Chondrocyte (in vitro differentiated cells): ENCODE measurements at regions not wholly inside any gene's neighbourhood (a gene's known extent, or its start where the extent isn't known, plus 50 kb on each side); places are given as distances from the start of the nearest gene placed in this dataset.

ENCODE experiments used
- DNase-seq: peaks from one replicate; pipeline ENCODE4 v3.0.0; 2021; ENCODE audit warnings: mixed read lengths, low spot score
- H3K27ac Mint-ChIP-seq: one replicate; pipeline ENCODE4 v1.8.0; 2021; ENCODE audit warnings: mild to moderate bottlenecking, moderate library complexity, mixed read lengths; ENCODE audit not compliant: unreplicated experiment
- H3K27me3 Mint-ChIP-seq: 2 replicates; pipeline ENCODE4 v1.8.0; 2021; ENCODE audit warnings: low read depth, mixed read lengths
- H3K36me3 Mint-ChIP-seq: 2 replicates; pipeline ENCODE4 v1.8.0; 2021; ENCODE audit warnings: low read depth, mixed read lengths
- H3K4me1 Mint-ChIP-seq: 2 replicates; pipeline ENCODE4 v1.8.0; 2021; ENCODE audit warnings: low read depth, mild to moderate bottlenecking, mixed read lengths
- H3K4me3 Mint-ChIP-seq: one replicate; pipeline ENCODE4 v1.8.0; 2021; ENCODE audit warnings: mild to moderate bottlenecking, moderate library complexity, mixed read lengths; ENCODE audit not compliant: unreplicated experiment
- H3K9me3 Mint-ChIP-seq: 2 replicates; pipeline ENCODE4 v1.8.0; 2021; ENCODE audit warnings: low read depth, mixed read lengths
- TF ChIP-seq, protein P1 (sequence below): fragments of 200-600 bp; sonication (generic); IDR thresholded peaks from 2 replicates; pipeline ENCODE4 v1.5.0; 2021; ENCODE audit warnings: antibody characterized with exemption, mild to moderate bottlenecking, moderate library complexity

GRCh38 chr3:194046531-194046930, 89.4 kb upstream of the HES1 start:
- Mint-ChIP-seq H3K4me3 (no peak overlapping the region), H3K27me3 (peaks cover 29% of the 10 kb centered on the region), H3K9me3 (peaks cover 17% of the 10 kb centered on the region), H3K36me3 (peaks cover 11% of the 10 kb centered on the region), H3K27ac (no peak overlapping the region), H3K4me1 (peaks cover 15% of the 10 kb centered on the region)
- TF ChIP-seq, protein P1, sequence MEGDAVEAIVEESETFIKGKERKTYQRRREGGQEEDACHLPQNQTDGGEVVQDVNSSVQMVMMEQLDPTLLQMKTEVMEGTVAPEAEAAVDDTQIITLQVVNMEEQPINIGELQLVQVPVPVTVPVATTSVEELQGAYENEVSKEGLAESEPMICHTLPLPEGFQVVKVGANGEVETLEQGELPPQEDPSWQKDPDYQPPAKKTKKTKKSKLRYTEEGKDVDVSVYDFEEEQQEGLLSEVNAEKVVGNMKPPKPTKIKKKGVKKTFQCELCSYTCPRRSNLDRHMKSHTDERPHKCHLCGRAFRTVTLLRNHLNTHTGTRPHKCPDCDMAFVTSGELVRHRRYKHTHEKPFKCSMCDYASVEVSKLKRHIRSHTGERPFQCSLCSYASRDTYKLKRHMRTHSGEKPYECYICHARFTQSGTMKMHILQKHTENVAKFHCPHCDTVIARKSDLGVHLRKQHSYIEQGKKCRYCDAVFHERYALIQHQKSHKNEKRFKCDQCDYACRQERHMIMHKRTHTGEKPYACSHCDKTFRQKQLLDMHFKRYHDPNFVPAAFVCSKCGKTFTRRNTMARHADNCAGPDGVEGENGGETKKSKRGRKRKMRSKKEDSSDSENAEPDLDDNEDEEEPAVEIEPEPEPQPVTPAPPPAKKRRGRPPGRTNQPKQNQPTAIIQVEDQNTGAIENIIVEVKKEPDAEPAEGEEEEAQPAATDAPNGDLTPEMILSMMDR: no peak
- no peak for DNase-seq

- no peak for DNase-seq
- H3K27me3 Mint-ChIP-seq: peaks cover 31% of the 10 kb centered on the region
- peaks cover 15% of the 10 kb centered on the region for H3K4me1 Mint-ChIP-seq
- TF ChIP-seq, protein P1: no peak
- peaks cover 22% of the 10 kb centered on the region for H3K9me3 Mint-ChIP-seq
- no peak overlapping the region for H3K4me3 Mint-ChIP-seq
- H3K36me3 Mint-ChIP-seq: peaks cover 15% of the 10 kb centered on the region
- no peak overlapping the region for H3K27ac Mint-ChIP-seq
Observed at GRCh38 chr3:194046995-194047645, 88.8 kb upstream of the HES1 start.

- no peak for DNase-seq
- peaks cover 16% of the 10 kb centered on the region for H3K36me3 Mint-ChIP-seq
- no peaks in the 10 kb centered on the region for H3K4me1 Mint-ChIP-seq
- no peak overlapping the region for H3K27ac Mint-ChIP-seq
- peaks cover 42% of the 10 kb centered on the region for H3K27me3 Mint-ChIP-seq
- H3K9me3 Mint-ChIP-seq: peaks cover 24% of the 10 kb centered on the region
- no peak overlapping the region for H3K4me3 Mint-ChIP-seq
- TF ChIP-seq, protein P1: no peak
Observed at GRCh38 chr3:194049394-194049793, 86.6 kb upstream of the HES1 start.

- H3K27ac Mint-ChIP-seq: no peak overlapping the region
- peaks cover 35% of the 10 kb centered on the region for H3K27me3 Mint-ChIP-seq
- peaks cover 24% of the 10 kb centered on the region for H3K9me3 Mint-ChIP-seq
Observed at GRCh38 chr3:194050782-194051320, 85.1 kb upstream of the HES1 start.

DNA sequence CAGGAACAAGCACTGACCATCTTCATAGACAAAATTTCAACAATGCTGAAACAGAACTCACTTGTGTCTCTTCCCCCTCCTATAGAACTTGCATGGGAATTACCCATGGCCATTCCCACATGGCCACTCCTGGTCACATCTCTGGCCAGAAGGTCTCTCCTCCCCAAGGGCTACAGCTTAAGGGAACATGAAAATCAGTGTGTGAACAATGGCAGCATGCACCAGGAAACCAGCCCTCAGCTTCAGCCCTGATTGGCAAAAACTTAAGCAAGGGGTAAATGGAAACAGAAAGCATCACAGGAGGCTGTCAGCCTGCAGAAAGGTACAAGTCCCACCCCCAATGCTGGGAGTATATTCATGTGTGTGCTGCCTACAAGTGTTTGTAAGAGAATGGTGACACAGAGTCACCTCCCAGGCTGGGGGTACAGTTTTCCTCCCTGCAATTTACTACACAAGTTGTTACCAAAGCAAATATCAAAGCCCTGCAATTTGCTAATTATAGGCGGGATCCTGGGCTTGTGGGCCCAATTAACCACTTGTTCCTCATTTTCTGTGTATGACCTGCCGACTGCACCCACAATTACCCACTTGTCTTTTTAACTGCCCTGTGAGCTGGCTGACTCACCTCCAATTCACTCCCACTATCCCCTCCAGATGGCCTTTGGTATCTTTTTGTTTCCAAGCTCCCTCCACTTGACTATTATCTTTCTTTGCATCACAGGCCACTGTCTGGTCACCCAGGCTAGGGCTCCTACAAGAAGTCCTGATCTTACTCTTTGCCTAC, 84.4 kb upstream of the HES1 start:
- Mint-ChIP-seq H3K4me3 (no peak overlapping the region), H3K27me3 (peaks cover 38% of the 10 kb centered on the region), H3K9me3 (peaks cover 24% of the 10 kb centered on the region), H3K36me3 (peaks cover 16% of the 10 kb centered on the region), H3K27ac (no peak overlapping the region), H3K4me1 (no peaks in the 10 kb centered on the region)
- TF ChIP-seq, protein P1: no peak
- DNase-seq: no peak

More at GRCh38 chr3:194050782-194051320, 85.1 kb upstream of the HES1 start:
- H3K36me3 Mint-ChIP-seq: peaks cover 16% of the 10 kb centered on the region
- no peak overlapping the region for H3K4me3 Mint-ChIP-seq
- DNase-seq: no peak
- TF ChIP-seq, protein P1: no peak
- no peaks in the 10 kb centered on the region for H3K4me1 Mint-ChIP-seq
